ENCODE measurements at regions not wholly inside any gene's neighbourhood (a gene's known extent, or its start where the extent isn't known, plus 50 kb on each side); places are given as distances from the start of the nearest gene placed in this dataset.

GRCh38 chr18:45157576-45157975 lies 457.7 kb upstream of the SLC14A2 start:
- intact Hi-C loops (cut with DNase I; ENCODE audit: low total_unique reads) = no loop called here
- H3K27me3 ChIP-seq = peaks cover 7% of the 10 kb centered on the region
- DNase-seq = no peak

GRCh38 chr18:45161850-45162249 lies 453.4 kb upstream of the SLC14A2 start:
- Histone ChIP-seq H3K9me3 (no peaks in the 10 kb centered on the region), H3K36me3 (no peaks in the 10 kb centered on the region), H3K27ac (no peak overlapping the region), H3K4me1 (peaks cover 0 to 15% (median 4%) of the 10 kb centered on the region in 4 donors), H3K4me3 (no peak overlapping the region), H3K27me3 (peaks cover 35% of the 10 kb centered on the region)
- WGBS, 2 donors (ENCODE audit: low coverage in 1 of 2) = 80 to 90% methylated on average over 3 to 6 of the region's 6 CpGs
- intact Hi-C loops (cut with DNase I; ENCODE audit: low total_unique reads) (no loop called here), in situ Hi-C loops (cut with MboI; ENCODE audit: low pct_ligation_motif_present in 1 of 4, low pct_unique_long_range_greater_than_20kb in 1 of 4, low sequenced_read_pairs in 3 of 4) (no loop called here)
- no peak for DNase-seq
- TF ChIP-seq POLR2A (IDR thresholded peaks at IDR 0.05) = no peak
- no peak for TF ChIP-seq POLR2AphosphoS5 (IDR thresholded peaks at IDR 0.05)
- TF ChIP-seq EP300 (IDR thresholded peaks at IDR 0.05; ENCODE audit: low read depth) = no peak
- no peak for TF ChIP-seq CTCF (IDR thresholded peaks at IDR 0.05)

More at GRCh38 chr18:45157576-45157975, 457.7 kb upstream of the SLC14A2 start:
- WGBS, 2 donors (ENCODE audit: low coverage in 1 of 2) = 80 to 93% methylated on average over 1 of the region's 1 CpG
- no peaks in the 10 kb centered on the region for H3K9me3 ChIP-seq
- no peaks in the 10 kb centered on the region for H3K4me1 ChIP-seq
- H3K27ac ChIP-seq = no peak overlapping the region
- in situ Hi-C loops (cut with MboI; ENCODE audit: low pct_ligation_motif_present in 1 of 4, low pct_unique_long_range_greater_than_20kb in 1 of 4, low sequenced_read_pairs in 3 of 4) = no loop called here
- TF ChIP-seq EP300 (IDR thresholded peaks at IDR 0.05; ENCODE audit: low read depth) (no peak), POLR2A (IDR thresholded peaks at IDR 0.05) (no peak), CTCF (IDR thresholded peaks at IDR 0.05) (no peak), POLR2AphosphoS5 (IDR thresholded peaks at IDR 0.05) (no peak)
- no peaks in the 10 kb centered on the region for H3K36me3 ChIP-seq
- H3K4me3 ChIP-seq = no peak overlapping the region

GRCh38 chr18:45163871-45164270 lies 451.4 kb upstream of the SLC14A2 start:
- Histone ChIP-seq H3K9me3 (no peaks in the 10 kb centered on the region), H3K27ac (no peak overlapping the region), H3K36me3 (no peaks in the 10 kb centered on the region), H3K27me3 (peaks cover 35% of the 10 kb centered on the region), H3K4me3 (no peak overlapping the region), H3K4me1 (peaks cover 0 to 24% (median 6%) of the 10 kb centered on the region in 4 donors)
- no peak for TF ChIP-seq EP300 (IDR thresholded peaks at IDR 0.05; ENCODE audit: low read depth)
- TF ChIP-seq CTCF (IDR thresholded peaks at IDR 0.05) = no peak
- no peak for TF ChIP-seq POLR2AphosphoS5 (IDR thresholded peaks at IDR 0.05)
- TF ChIP-seq POLR2A (IDR thresholded peaks at IDR 0.05) = no peak
- WGBS, 2 donors (ENCODE audit: low coverage in 1 of 2) = 78 to 80% methylated on average over 2 of the region's 2 CpGs
- in situ Hi-C loops (cut with MboI; ENCODE audit: low pct_ligation_motif_present in 1 of 4, low pct_unique_long_range_greater_than_20kb in 1 of 4, low sequenced_read_pairs in 3 of 4) (no loop called here), intact Hi-C loops (cut with DNase I; ENCODE audit: low total_unique reads) (no loop called here)
- no peak for DNase-seq

- TF ChIP-seq CTCF (IDR thresholded peaks at IDR 0.05) (no peak), EP300 (IDR thresholded peaks at IDR 0.05; ENCODE audit: low read depth) (no peak), POLR2A (IDR thresholded peaks at IDR 0.05) (no peak), POLR2AphosphoS5 (IDR thresholded peaks at IDR 0.05) (no peak)
- intact Hi-C loops (cut with DNase I; ENCODE audit: low total_unique reads) (no loop called here), in situ Hi-C loops (cut with MboI; ENCODE audit: low pct_ligation_motif_present in 1 of 4, low pct_unique_long_range_greater_than_20kb in 1 of 4, low sequenced_read_pairs in 3 of 4) (no loop called here)
- 70 to 83% methylated on average over 1 of the region's 1 CpG for WGBS, 2 donors (ENCODE audit: low coverage in 1 of 2)
- Histone ChIP-seq H3K4me1 (peaks cover 0 to 24% (median 6%) of the 10 kb centered on the region in 4 donors), H3K9me3 (no peaks in the 10 kb centered on the region), H3K36me3 (no peaks in the 10 kb centered on the region), H3K27me3 (peaks cover 39% of the 10 kb centered on the region), H3K4me3 (no peak overlapping the region), H3K27ac (no peak overlapping the region)
- DNase-seq = no peak
These were observed 450.7 kb upstream of the SLC14A2 start for GRCh38 chr18:45164551-45164950.

Measured in transverse colon (tissue), 4 donors.